ENCODE measurements at regions not wholly inside any gene's neighbourhood (a gene's known extent, or its start where the extent isn't known, plus 50 kb on each side); places are given as distances from the start of the nearest gene placed in this dataset.

GRCh38 chrX:21255032-21255618 lies 119.1 kb upstream of the CNKSR2 start:
- TF ChIP-seq CTCF (IDR thresholded peaks at IDR 0.05) (no peak), POLR2A (IDR thresholded peaks at IDR 0.05) (no peak), POLR2AphosphoS5 (IDR thresholded peaks at IDR 0.05) (no peak)
